ENCODE measurements at regions not wholly inside any gene's neighbourhood (a gene's known extent, or its start where the extent isn't known, plus 50 kb on each side); places are given as distances from the start of the nearest gene placed in this dataset.

DNA sequence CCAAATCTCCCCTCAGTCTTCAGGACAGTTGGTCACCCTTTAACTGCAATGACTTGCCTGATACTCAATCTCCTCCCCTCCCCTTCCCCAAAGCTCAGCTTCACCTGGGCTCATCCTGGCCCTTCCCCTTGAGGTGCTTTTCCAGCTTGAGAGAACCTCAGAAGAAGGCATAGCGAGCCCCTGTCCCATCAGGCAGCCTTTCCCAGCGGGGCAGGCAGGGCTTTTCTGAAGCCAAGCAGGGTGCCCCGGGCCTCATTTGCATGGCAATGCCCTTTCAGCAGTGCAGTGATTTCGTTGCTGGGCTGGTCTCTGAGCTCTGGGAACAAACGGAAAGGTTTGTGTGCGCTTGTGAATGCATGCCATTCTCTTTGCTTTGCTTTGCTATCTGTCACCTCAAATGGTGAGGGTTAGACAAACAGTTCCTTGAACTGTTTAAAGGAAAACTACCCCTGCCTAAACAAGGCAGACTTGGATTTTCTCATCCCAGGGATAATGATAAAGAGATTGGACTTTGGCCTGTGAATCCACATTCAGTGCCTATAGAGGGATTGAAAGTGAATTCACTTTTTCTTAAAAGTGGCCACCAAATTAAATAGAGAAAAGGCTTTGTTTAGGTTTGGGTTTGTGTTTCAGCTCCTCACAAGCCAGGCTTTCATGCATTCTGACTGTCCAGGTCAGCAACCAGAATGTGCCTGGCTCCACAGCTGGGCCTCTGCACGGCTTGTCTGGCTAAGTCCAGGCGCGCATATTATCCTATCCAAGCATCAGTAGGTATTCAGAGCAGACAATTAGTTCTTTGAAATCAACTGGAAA is 165.3 kb downstream of the ZNF608 start (continued):
- TF ChIP-seq, protein P1, sequence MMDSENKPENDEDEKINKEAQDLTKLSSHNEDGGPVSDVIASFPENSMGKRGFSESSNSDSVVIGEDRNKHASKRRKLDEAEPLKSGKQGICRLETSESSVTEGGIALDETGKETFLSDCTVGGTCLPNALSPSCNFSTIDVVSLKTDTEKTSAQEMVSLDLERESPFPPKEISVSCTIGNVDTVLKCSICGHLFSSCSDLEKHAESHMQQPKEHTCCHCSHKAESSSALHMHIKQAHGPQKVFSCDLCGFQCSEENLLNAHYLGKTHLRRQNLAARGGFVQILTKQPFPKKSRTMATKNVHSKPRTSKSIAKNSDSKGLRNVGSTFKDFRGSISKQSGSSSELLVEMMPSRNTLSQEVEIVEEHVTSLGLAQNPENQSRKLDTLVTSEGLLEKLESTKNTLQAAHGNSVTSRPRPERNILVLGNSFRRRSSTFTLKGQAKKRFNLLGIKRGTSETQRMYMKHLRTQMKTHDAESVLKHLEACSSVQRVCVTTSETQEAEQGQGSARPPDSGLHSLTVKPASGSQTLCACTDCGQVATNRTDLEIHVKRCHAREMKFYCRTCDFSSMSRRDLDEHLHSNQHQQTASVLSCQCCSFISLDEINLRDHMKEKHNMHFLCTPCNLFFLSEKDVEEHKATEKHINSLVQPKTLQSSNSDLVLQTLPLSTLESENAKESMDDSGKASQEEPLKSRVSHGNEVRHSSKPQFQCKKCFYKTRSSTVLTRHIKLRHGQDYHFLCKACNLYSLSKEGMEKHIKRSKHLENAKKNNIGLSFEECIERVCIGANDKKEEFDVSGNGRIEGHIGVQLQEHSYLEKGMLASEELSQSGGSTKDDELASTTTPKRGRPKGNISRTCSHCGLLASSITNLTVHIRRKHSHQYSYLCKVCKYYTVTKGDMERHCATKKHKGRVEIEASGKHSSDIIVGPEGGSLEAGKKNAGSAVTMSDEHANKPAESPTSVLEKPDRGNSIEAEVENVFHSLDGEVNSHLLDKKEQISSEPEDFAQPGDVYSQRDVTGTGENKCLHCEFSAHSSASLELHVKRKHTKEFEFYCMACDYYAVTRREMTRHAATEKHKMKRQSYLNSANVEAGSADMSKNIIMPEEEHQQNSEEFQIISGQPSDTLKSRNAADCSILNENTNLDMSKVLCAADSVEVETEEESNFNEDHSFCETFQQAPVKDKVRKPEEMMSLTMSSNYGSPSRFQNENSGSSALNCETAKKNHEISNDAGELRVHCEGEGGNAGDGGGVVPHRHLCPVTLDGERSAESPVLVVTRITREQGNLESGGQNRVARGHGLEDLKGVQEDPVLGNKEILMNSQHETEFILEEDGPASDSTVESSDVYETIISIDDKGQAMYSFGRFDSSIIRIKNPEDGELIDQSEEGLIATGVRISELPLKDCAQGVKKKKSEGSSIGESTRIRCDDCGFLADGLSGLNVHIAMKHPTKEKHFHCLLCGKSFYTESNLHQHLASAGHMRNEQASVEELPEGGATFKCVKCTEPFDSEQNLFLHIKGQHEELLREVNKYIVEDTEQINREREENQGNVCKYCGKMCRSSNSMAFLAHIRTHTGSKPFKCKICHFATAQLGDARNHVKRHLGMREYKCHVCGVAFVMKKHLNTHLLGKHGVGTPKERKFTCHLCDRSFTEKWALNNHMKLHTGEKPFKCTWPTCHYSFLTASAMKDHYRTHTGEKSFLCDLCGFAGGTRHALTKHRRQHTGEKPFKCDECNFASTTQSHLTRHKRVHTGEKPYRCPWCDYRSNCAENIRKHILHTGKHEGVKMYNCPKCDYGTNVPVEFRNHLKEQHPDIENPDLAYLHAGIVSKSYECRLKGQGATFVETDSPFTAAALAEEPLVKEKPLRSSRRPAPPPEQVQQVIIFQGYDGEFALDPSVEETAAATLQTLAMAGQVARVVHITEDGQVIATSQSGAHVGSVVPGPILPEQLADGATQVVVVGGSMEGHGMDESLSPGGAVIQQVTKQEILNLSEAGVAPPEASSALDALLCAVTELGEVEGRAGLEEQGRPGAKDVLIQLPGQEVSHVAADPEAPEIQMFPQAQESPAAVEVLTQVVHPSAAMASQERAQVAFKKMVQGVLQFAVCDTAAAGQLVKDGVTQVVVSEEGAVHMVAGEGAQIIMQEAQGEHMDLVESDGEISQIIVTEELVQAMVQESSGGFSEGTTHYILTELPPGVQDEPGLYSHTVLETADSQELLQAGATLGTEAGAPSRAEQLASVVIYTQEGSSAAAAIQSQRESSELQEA (CRISPR knock-in tag; IDR thresholded peaks at IDR 0.05; ENCODE audit: not compliant biosample characterization) = no peak
- TF ChIP-seq ZNF883 (CRISPR knock-in tag; IDR thresholded peaks at IDR 0.05; ENCODE audit: not compliant biosample characterization) (no peak), NFE2 (CRISPR knock-in tag; IDR thresholded peaks at IDR 0.05) (no peak), ZNF597 (CRISPR knock-in tag; IDR thresholded peaks at IDR 0.05) (no peak), JDP2 (CRISPR knock-in tag; IDR thresholded peaks at IDR 0.05; ENCODE audit: borderline replicate concordance) (no peak), MTA3 (CRISPR knock-in tag; IDR thresholded peaks at IDR 0.05) (no peak), CCDC6 (CRISPR knock-in tag; IDR thresholded peaks at IDR 0.05) (0 out of 2 replicates have a peak, but pooled peaks have one; percentile 41), ZNF576 (CRISPR knock-in tag; IDR thresholded peaks at IDR 0.05) (no peak), BCL6 (CRISPR knock-in tag; IDR thresholded peaks at IDR 0.05) (peak; percentile 91), ZNF34 (CRISPR knock-in tag; IDR thresholded peaks at IDR 0.05; ENCODE audit: borderline replicate concordance) (no peak), ZNF383 (CRISPR knock-in tag; IDR thresholded peaks at IDR 0.05; ENCODE audit: borderline replicate concordance) (no peak), KLF15 (CRISPR knock-in tag; IDR thresholded peaks at IDR 0.05; ENCODE audit: borderline replicate concordance) (no peak), ZNF780A (CRISPR knock-in tag; IDR thresholded peaks at IDR 0.05) (no peak)
- TF ChIP-seq, protein P2, sequence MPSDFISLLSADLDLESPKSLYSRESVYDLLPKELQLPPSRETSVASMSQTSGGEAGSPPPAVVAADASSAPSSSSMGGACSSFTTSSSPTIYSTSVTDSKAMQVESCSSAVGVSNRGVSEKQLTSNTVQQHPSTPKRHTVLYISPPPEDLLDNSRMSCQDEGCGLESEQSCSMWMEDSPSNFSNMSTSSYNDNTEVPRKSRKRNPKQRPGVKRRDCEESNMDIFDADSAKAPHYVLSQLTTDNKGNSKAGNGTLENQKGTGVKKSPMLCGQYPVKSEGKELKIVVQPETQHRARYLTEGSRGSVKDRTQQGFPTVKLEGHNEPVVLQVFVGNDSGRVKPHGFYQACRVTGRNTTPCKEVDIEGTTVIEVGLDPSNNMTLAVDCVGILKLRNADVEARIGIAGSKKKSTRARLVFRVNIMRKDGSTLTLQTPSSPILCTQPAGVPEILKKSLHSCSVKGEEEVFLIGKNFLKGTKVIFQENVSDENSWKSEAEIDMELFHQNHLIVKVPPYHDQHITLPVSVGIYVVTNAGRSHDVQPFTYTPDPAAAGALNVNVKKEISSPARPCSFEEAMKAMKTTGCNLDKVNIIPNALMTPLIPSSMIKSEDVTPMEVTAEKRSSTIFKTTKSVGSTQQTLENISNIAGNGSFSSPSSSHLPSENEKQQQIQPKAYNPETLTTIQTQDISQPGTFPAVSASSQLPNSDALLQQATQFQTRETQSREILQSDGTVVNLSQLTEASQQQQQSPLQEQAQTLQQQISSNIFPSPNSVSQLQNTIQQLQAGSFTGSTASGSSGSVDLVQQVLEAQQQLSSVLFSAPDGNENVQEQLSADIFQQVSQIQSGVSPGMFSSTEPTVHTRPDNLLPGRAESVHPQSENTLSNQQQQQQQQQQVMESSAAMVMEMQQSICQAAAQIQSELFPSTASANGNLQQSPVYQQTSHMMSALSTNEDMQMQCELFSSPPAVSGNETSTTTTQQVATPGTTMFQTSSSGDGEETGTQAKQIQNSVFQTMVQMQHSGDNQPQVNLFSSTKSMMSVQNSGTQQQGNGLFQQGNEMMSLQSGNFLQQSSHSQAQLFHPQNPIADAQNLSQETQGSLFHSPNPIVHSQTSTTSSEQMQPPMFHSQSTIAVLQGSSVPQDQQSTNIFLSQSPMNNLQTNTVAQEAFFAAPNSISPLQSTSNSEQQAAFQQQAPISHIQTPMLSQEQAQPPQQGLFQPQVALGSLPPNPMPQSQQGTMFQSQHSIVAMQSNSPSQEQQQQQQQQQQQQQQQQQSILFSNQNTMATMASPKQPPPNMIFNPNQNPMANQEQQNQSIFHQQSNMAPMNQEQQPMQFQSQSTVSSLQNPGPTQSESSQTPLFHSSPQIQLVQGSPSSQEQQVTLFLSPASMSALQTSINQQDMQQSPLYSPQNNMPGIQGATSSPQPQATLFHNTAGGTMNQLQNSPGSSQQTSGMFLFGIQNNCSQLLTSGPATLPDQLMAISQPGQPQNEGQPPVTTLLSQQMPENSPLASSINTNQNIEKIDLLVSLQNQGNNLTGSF (CRISPR knock-in tag; IDR thresholded peaks at IDR 0.05) = no peak
